ENCODE measurements at regions not wholly inside any gene's neighbourhood (a gene's known extent, or its start where the extent isn't known, plus 50 kb on each side); places are given as distances from the start of the nearest gene placed in this dataset.

GRCh38 chr3:11091791-11092190, 62.5 kb upstream of the HRH1 start:
- TF ChIP-seq CTCF (conservative IDR thresholded peaks at IDR 0.05 in 1 of 2, IDR thresholded peaks at IDR 0.05 in 1 of 2; ENCODE audit: extremely low read depth in 1 of 2, insufficient read depth in 1 of 2, low read depth in 1 of 2, low read length in 2 of 2) (no peak), EZH2 (IDR thresholded peaks at IDR 0.05; ENCODE audit: borderline replicate concordance, low read length) (no peak)

Data from mammary epithelial cell (primary cell).